ENCODE measurements at regions not wholly inside any gene's neighbourhood (a gene's known extent, or its start where the extent isn't known, plus 50 kb on each side); places are given as distances from the start of the nearest gene placed in this dataset.

DNA sequence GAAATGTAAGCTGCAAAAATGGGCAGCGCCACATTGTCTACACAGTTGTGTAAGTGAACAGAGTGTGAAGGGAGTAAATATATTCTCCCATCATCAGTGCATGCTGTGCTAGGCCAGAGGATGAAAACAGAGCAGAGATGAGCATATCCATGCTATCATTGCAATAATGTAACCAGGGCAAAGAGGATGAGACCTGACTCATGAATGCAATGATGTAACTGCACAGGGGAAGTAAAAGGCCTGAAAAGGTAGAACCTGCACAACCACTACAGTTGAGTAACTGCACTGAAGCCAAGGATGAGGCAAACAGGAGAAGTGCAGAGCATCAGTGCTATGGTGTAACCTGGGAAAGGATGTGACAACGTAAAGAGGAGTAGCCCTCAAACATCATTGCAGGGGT is 220.4 kb upstream of the FAM47C start:
- Histone ChIP-seq H3K4me3 (no peak overlapping the region), H3K4me1 (ENCODE audit: low read depth) (peaks cover 8% of the 10 kb centered on the region), H3K9me3 (ENCODE audit: low read depth) (no peaks in the 10 kb centered on the region), H3K27ac (no peak overlapping the region), H3K36me3 (no peaks in the 10 kb centered on the region), H3K27me3 (no peaks in the 10 kb centered on the region)
- no peak for DNase-seq (ENCODE audit: low read depth in 1 of 2, low spot score in 1 of 2)
- TF ChIP-seq, protein P1, sequence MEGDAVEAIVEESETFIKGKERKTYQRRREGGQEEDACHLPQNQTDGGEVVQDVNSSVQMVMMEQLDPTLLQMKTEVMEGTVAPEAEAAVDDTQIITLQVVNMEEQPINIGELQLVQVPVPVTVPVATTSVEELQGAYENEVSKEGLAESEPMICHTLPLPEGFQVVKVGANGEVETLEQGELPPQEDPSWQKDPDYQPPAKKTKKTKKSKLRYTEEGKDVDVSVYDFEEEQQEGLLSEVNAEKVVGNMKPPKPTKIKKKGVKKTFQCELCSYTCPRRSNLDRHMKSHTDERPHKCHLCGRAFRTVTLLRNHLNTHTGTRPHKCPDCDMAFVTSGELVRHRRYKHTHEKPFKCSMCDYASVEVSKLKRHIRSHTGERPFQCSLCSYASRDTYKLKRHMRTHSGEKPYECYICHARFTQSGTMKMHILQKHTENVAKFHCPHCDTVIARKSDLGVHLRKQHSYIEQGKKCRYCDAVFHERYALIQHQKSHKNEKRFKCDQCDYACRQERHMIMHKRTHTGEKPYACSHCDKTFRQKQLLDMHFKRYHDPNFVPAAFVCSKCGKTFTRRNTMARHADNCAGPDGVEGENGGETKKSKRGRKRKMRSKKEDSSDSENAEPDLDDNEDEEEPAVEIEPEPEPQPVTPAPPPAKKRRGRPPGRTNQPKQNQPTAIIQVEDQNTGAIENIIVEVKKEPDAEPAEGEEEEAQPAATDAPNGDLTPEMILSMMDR (IDR thresholded peaks at IDR 0.05; ENCODE audit: low read depth, low read length) = no peak

DNA sequence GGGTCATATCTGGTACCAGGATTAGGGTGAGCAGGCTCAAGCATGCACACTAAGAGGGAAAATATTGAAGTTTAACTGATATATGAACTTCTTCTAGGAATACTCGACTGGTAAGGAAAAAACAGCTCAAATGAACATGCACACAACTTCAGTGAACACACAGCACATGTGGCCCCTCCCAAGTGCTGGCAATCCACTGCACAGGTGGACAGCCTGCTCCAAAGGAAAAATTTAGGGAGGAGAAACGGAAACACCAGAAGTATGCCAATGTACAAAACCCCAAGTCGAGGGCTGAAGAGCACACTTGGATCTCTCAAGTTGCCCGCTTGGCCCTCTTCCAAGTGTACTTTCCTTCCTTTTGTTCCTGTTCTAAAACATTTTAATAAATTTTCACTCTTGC is 205.0 kb upstream of the FAM47C start:
- Histone ChIP-seq H3K27me3 (no peaks in the 10 kb centered on the region), H3K4me3 (no peak overlapping the region), H3K36me3 (no peaks in the 10 kb centered on the region), H3K4me1 (ENCODE audit: low read depth) (no peaks in the 10 kb centered on the region), H3K9me3 (ENCODE audit: low read depth) (no peaks in the 10 kb centered on the region), H3K27ac (no peak overlapping the region)
- no peak for DNase-seq (ENCODE audit: low read depth in 1 of 2, low spot score in 1 of 2)
- TF ChIP-seq, protein P1 (IDR thresholded peaks at IDR 0.05; ENCODE audit: low read depth, low read length) = no peak

- TF ChIP-seq, protein P1 (IDR thresholded peaks at IDR 0.05; ENCODE audit: low read depth, low read length) = no peak
- H3K27me3 ChIP-seq = no peaks in the 10 kb centered on the region
- no peaks in the 10 kb centered on the region for H3K9me3 ChIP-seq (ENCODE audit: low read depth)
- H3K36me3 ChIP-seq = no peaks in the 10 kb centered on the region
- DNase-seq (ENCODE audit: low read depth in 1 of 2, low spot score in 1 of 2) = no peak
- H3K4me1 ChIP-seq (ENCODE audit: low read depth) = no peaks in the 10 kb centered on the region
- H3K4me3 ChIP-seq = no peak overlapping the region
- no peak overlapping the region for H3K27ac ChIP-seq
Measured at GRCh38 chrX:36804066-36804465, 204.1 kb upstream of the FAM47C start.

GRCh38 chrX:36844857-36845256 is 163.3 kb upstream of the FAM47C start:
- H3K9me3 ChIP-seq (ENCODE audit: low read depth) = no peaks in the 10 kb centered on the region
- TF ChIP-seq, protein P1 (IDR thresholded peaks at IDR 0.05; ENCODE audit: low read depth, low read length) = no peak
- no peaks in the 10 kb centered on the region for H3K27me3 ChIP-seq
- no peaks in the 10 kb centered on the region for H3K36me3 ChIP-seq
- no peak overlapping the region for H3K27ac ChIP-seq
- H3K4me1 ChIP-seq (ENCODE audit: low read depth) = no peaks in the 10 kb centered on the region
- no peak for DNase-seq (ENCODE audit: low read depth in 1 of 2, low spot score in 1 of 2)
- no peak overlapping the region for H3K4me3 ChIP-seq

- DNase-seq (ENCODE audit: low read depth in 1 of 2, low spot score in 1 of 2) = no peak
- no peak overlapping the region for H3K27ac ChIP-seq
Measured at GRCh38 chrX:36847496-36847895, 160.7 kb upstream of the FAM47C start.

More at GRCh38 chrX:36847496-36847895, 160.7 kb upstream of the FAM47C start:
- Histone ChIP-seq H3K36me3 (no peaks in the 10 kb centered on the region), H3K4me1 (ENCODE audit: low read depth) (no peaks in the 10 kb centered on the region), H3K9me3 (ENCODE audit: low read depth) (no peaks in the 10 kb centered on the region), H3K4me3 (no peak overlapping the region), H3K27me3 (no peaks in the 10 kb centered on the region)
- TF ChIP-seq, protein P1 (IDR thresholded peaks at IDR 0.05; ENCODE audit: low read depth, low read length) = no peak

Data from cardiac muscle cell (in vitro differentiated cells and primary cell).